A549 (cell line): ENCODE measurements at regions not wholly inside any gene's neighbourhood (a gene's known extent, or its start where the extent isn't known, plus 50 kb on each side); places are given as distances from the start of the nearest gene placed in this dataset.

ENCODE experiments used
- CTCF ChIP-seq: fragments of >200 bp; sonication (Bioruptor Twin); formaldehyde crosslinking; IDR thresholded peaks from 3 replicates; pipeline ENCODE4 v1.5.1; 2016
- HMGXB4 ChIP-seq: fragments of 250-450 bp; sonication (Bioruptor Pico); IDR thresholded peaks from 2 replicates; pipeline ENCODE4 v1.5.0; 2021; ENCODE audit warnings: mild to moderate bottlenecking, moderate library complexity, borderline replicate concordance

GRCh38 chr1:60808676-60809075, 273.7 kb upstream of the NFIA start:
- TF ChIP-seq HMGXB4 (no peak), CTCF (no peak)
